Mesendoderm (in vitro differentiated cells): ENCODE measurements at regions not wholly inside any gene's neighbourhood (a gene's known extent, or its start where the extent isn't known, plus 50 kb on each side); places are given as distances from the start of the nearest gene placed in this dataset.

Source experiments
- DNase-seq: peaks from one replicate; pipeline ENCODE4 v3.0.0; 2013
- H2AK5ac ChIP-seq: 2 replicates; pipeline ENCODE4 v1.6.1; 2013; ENCODE audit warnings: low read length, inconsistent platforms
- H2BK120ac ChIP-seq: 2 replicates; pipeline ENCODE4 v1.6.1; 2013; ENCODE audit warnings: low read depth, mild to moderate bottlenecking, low read length, moderate library complexity, mixed read lengths
- H2BK15ac ChIP-seq: replicated peaks from 2 replicates; pipeline ENCODE4 v1.6.1; 2013; ENCODE audit warnings: low read depth, mild to moderate bottlenecking, moderate library complexity
- H2BK5ac ChIP-seq: 2 replicates; pipeline ENCODE4 v1.6.1; 2013; ENCODE audit warnings: low read length, inconsistent platforms
- H3K18ac ChIP-seq: 2 replicates; pipeline ENCODE4 v1.6.1; 2013; ENCODE audit warnings: mild to moderate bottlenecking, low read length, mixed read lengths
- H3K23ac ChIP-seq: one replicate; pipeline ENCODE4 v1.6.1; 2013; ENCODE audit warnings: low read length
- H3K27ac ChIP-seq: 2 replicates; pipeline ENCODE4 v1.5.1; 2013; ENCODE audit warnings: low read depth, mild to moderate bottlenecking, inconsistent platforms, low read length, moderate library complexity
- H3K27me3 ChIP-seq: 2 replicates; pipeline ENCODE4 v1.6.1; 2013; ENCODE audit warnings: low read length, control low read depth, mild to moderate bottlenecking, inconsistent platforms; ENCODE audit not compliant: insufficient read depth, poor library complexity
- H3K36me3 ChIP-seq: 2 replicates; pipeline ENCODE4 v1.6.1; 2013; ENCODE audit warnings: low read length, inconsistent platforms; ENCODE audit not compliant: control insufficient read depth, insufficient read depth
- H3K4ac ChIP-seq: one replicate; pipeline ENCODE4 v1.6.1; 2013; ENCODE audit warnings: low read depth, mild to moderate bottlenecking, low read length, moderate library complexity
- H3K4me1 ChIP-seq: 2 replicates; pipeline ENCODE4 v1.6.1; 2013; ENCODE audit warnings: low read depth, low read length, inconsistent platforms; ENCODE audit not compliant: control insufficient read depth
- H3K4me2 ChIP-seq: 2 replicates; pipeline ENCODE4 v1.6.1; 2013; ENCODE audit warnings: low read length
- H3K4me3 ChIP-seq: 2 replicates; pipeline ENCODE4 v1.5.1; 2013; ENCODE audit warnings: mild to moderate bottlenecking, low read length
- H3K56ac ChIP-seq: one replicate; pipeline ENCODE4 v1.6.1; 2013; ENCODE audit warnings: low read length
- H3K79me1 ChIP-seq: 2 replicates; pipeline ENCODE4 v1.6.1; 2013; ENCODE audit warnings: low read length, inconsistent platforms
- H3K79me2 ChIP-seq: 2 replicates; pipeline ENCODE4 v1.6.1; 2013; ENCODE audit warnings: mild to moderate bottlenecking, low read length; ENCODE audit not compliant: control insufficient read depth, insufficient read depth
- H3K9ac ChIP-seq: 2 replicates; pipeline ENCODE4 v1.6.1; 2013; ENCODE audit warnings: low read length, inconsistent platforms
- H4K5ac ChIP-seq: one replicate; pipeline ENCODE4 v1.6.1; 2013; ENCODE audit warnings: low read length
- H4K8ac ChIP-seq: one replicate; pipeline ENCODE4 v1.6.1; 2013; ENCODE audit warnings: low read depth, mild to moderate bottlenecking, control low read depth, low read length, moderate library complexity
- WGBS: extraction: QIAGEN DNeasy Blood & Tissue Kit; methylation state at CpG from one replicate; pipeline ENCODE4 v1.1.7; 2013; ENCODE audit warnings: low lambda C conversion rate, missing lambda C conversion rate; ENCODE audit not compliant: insufficient coverage; ENCODE audit errors: extremely low coverage; 5-methylcytosine and 5-hydroxymethylcytosine counted together

DNA sequence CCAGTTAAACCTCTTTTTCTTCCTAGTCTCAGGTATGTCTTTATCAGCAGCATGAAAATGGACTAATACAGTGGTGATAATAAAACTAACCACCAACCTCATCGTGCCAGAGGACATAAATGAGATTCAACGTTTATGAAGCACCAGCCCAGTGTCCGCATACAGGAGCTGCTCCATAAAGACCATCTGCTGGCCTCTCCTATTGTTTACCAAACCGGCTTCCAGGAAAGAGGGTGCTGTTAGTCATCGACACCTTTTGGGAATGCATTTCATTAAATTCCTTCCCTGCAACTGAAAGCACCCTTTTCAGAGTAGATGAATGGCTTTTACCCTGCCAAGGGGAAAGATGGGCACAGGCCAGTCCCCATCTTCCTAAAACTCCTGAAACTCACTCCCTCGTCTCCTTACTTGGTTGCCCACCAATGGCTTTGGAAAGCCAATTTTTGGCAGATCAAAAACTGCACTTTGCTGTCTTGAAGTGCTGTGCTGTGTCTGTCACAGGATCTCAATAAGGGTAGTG is 122.1 kb downstream of the AQP9 start:
- Histone ChIP-seq H3K79me1 (no peaks in the 10 kb centered on the region), H3K4me2 (no peak overlapping the region), H3K4ac (no peak overlapping the region), H4K8ac (no peak overlapping the region), H3K18ac (no peak overlapping the region), H2BK120ac (no peak overlapping the region), H2BK15ac (no peak overlapping the region), H3K4me3 (no peak overlapping the region), H3K4me1 (peaks cover 7% of the 10 kb centered on the region), H3K23ac (no peak overlapping the region), H2AK5ac (peak overlapping the region; percentile 74), H3K79me2 (no peaks in the 10 kb centered on the region), H3K36me3 (no peaks in the 10 kb centered on the region), H3K56ac (no peak overlapping the region), H4K5ac (no peak overlapping the region), H3K9ac (no peak overlapping the region), H3K27ac (no peak overlapping the region), H3K27me3 (no peaks in the 10 kb centered on the region), H2BK5ac (no peak overlapping the region)
- peak; percentile 44 for DNase-seq
- no CpG with 5 or more reads among the region's 6 CpGs for WGBS

DNA sequence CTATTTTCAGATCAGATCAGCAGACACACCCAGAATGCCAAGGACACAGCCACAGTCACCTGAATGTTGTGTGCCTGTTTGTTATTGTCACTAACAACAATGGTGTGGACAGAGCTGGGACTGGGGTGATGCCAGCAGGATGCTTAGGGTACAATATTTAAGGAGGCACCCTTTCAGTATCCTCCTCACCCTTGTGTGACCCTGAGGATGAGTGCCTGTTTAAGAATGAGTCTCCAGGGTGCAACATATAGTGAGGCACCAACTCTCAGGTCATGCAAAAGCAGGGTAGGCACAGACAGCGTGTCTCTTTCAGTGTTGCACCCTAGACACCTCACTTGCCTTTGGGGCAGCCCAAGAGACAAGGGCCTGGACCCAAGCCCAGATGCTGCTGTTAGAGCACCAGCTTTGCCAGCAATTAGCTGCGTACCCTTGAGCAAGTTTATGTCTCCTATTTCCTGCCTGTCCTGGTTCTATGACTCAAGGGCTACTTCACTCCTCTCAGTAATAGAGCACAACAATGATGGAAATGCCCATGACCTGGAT is 122.6 kb downstream of the AQP9 start:
- H3K18ac ChIP-seq, result no peak overlapping the region
- H3K79me1 ChIP-seq, result no peaks in the 10 kb centered on the region
- no CpG with 5 or more reads among the region's 2 CpGs for WGBS

GRCh38 chr15:58261368-58261767 is 123.2 kb downstream of the AQP9 start:
- no peak for DNase-seq
- Histone ChIP-seq H3K27me3 (no peaks in the 10 kb centered on the region), H3K4me1 (peaks cover 7% of the 10 kb centered on the region), H3K36me3 (no peaks in the 10 kb centered on the region), H3K9ac (no peak overlapping the region), H3K56ac (no peak overlapping the region), H2BK15ac (no peak overlapping the region), H4K5ac (no peak overlapping the region), H3K4me2 (no peak overlapping the region), H3K79me1 (no peaks in the 10 kb centered on the region), H4K8ac (no peak overlapping the region), H3K23ac (no peak overlapping the region), H3K79me2 (no peaks in the 10 kb centered on the region), H3K4me3 (no peak overlapping the region), H2BK120ac (no peak overlapping the region), H3K18ac (no peak overlapping the region), H2AK5ac (no peak overlapping the region), H3K4ac (no peak overlapping the region), H2BK5ac (no peak overlapping the region), H3K27ac (no peak overlapping the region)
- no CpG with 5 or more reads among the region's 5 CpGs for whole genome bisulfite sequencing

More for the DNA sequence above, 122.6 kb downstream of the AQP9 start:
- Histone ChIP-seq H2AK5ac (peak overlapping the region; percentile 74), H2BK120ac (no peak overlapping the region), H3K23ac (no peak overlapping the region), H3K4ac (no peak overlapping the region), H3K4me3 (no peak overlapping the region), H3K27ac (no peak overlapping the region), H3K27me3 (no peaks in the 10 kb centered on the region), H3K9ac (no peak overlapping the region), H4K8ac (no peak overlapping the region), H3K36me3 (no peaks in the 10 kb centered on the region), H4K5ac (no peak overlapping the region), H2BK5ac (no peak overlapping the region), H3K4me2 (no peak overlapping the region), H3K79me2 (no peaks in the 10 kb centered on the region), H3K56ac (no peak overlapping the region), H3K4me1 (peaks cover 7% of the 10 kb centered on the region), H2BK15ac (no peak overlapping the region)
- DNase-seq, result no peak

DNA sequence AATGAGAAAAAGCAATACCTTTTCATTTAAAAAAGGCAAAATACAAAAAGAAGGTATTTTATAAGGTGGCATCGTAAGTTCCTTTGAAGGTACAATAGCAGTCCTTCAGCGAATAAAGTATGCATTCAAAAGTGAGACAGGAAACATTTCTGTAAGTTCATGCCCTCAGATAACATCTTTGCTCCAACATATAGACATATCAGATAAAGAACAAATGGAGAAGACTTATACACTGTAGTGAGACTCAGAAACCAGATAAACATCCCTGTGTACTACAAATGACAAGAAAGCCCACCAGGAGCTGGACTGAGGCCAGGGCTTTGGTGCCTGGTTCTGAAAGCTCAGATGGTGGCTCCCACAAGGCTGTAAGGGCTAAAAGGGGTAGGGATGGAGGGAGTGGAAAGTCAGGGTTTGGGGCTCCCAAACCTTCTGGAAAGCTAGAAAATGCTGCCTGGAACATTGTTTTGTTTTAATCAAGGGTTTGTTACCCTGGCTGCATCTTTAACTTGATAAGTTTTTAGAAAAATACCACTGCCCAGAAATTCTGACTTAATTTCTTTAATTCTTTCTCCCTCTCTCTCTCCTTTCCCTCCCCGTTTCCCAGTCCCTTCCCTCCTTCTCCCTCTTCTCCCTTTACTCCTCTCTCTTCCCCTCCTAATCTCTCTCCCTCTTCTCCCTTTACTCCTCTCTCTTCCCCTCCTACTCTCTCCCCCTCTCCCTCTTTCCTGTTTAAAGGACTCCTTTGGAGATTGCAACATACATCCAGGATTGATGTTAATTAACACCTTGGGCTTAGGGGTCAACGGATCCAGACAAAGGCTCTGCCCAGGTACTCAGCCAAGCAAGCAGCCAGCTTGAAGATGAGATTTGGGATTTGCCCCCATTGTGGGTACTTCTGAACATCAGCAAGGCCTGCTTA is 126.1 kb downstream of the AQP9 start:
- Histone ChIP-seq H3K4me1 (peaks cover 7% of the 10 kb centered on the region), H3K18ac (no peak overlapping the region), H2BK120ac (no peak overlapping the region), H3K56ac (no peak overlapping the region), H4K8ac (no peak overlapping the region), H3K4me3 (no peak overlapping the region), H3K36me3 (no peaks in the 10 kb centered on the region), H3K9ac (no peak overlapping the region), H3K4ac (no peak overlapping the region), H3K27me3 (no peaks in the 10 kb centered on the region), H3K23ac (no peak overlapping the region), H3K27ac (no peak overlapping the region), H2BK15ac (no peak overlapping the region), H2BK5ac (no peak overlapping the region), H3K79me2 (no peaks in the 10 kb centered on the region), H3K4me2 (no peak overlapping the region), H3K79me1 (no peaks in the 10 kb centered on the region), H2AK5ac (no peak overlapping the region), H4K5ac (no peak overlapping the region)
- WGBS, result 100% methylated on average over 1 of the region's 4 CpGs
- DNase-seq, result no peak

GRCh38 chr15:58267051-58267450 is 128.9 kb downstream of the AQP9 start:
- Histone ChIP-seq H3K79me2 (no peaks in the 10 kb centered on the region), H3K4ac (no peak overlapping the region), H3K56ac (no peak overlapping the region), H3K27me3 (no peaks in the 10 kb centered on the region), H2BK15ac (no peak overlapping the region), H3K4me2 (no peak overlapping the region), H3K23ac (no peak overlapping the region), H4K5ac (no peak overlapping the region), H3K36me3 (no peaks in the 10 kb centered on the region), H2BK120ac (no peak overlapping the region), H3K4me1 (no peaks in the 10 kb centered on the region), H2BK5ac (no peak overlapping the region), H3K4me3 (no peak overlapping the region), H3K27ac (no peak overlapping the region), H3K9ac (no peak overlapping the region), H2AK5ac (no peak overlapping the region), H3K79me1 (no peaks in the 10 kb centered on the region), H4K8ac (no peak overlapping the region), H3K18ac (no peak overlapping the region)
- WGBS, result no CpG with 5 or more reads among the region's 1 CpG
- DNase-seq, result peak; percentile 81
